ENCODE measurements at regions not wholly inside any gene's neighbourhood (a gene's known extent, or its start where the extent isn't known, plus 50 kb on each side); places are given as distances from the start of the nearest gene placed in this dataset.

GRCh38 chr5:52277101-52277500 lies 510.6 kb upstream of the ITGA1 start:
- TF ChIP-seq USF2 (IDR thresholded peaks at IDR 0.05; ENCODE audit: low read length) (no peak), CTCF (IDR thresholded peaks at IDR 0.05; ENCODE audit: control extremely low read depth in 1 of 3, insufficient read depth in 1 of 3, low read depth in 1 of 3, low read length in 3 of 3) (no peak), CEBPB (IDR thresholded peaks at IDR 0.05; ENCODE audit: low read depth, low read length) (no peak), POLR2AphosphoS5 (IDR thresholded peaks at IDR 0.05; ENCODE audit: low read depth, low read length) (no peak), RBBP5 (IDR thresholded peaks at IDR 0.05; ENCODE audit: borderline replicate concordance, low read depth, low read length) (no peak), KDM1A (IDR thresholded peaks at IDR 0.05; ENCODE audit: borderline replicate concordance, low read length) (no peak), FOSL1 (IDR thresholded peaks at IDR 0.05; ENCODE audit: insufficient read depth, low read depth, low read length) (no peak), TAF1 (IDR thresholded peaks at IDR 0.05; ENCODE audit: low read depth, low read length) (no peak), POLR2A (IDR thresholded peaks at IDR 0.05; ENCODE audit: control extremely low read depth in 1 of 2, low read depth in 2 of 2, low read length in 2 of 2) (no peak), EP300 (IDR thresholded peaks at IDR 0.05; ENCODE audit: borderline replicate concordance in 1 of 2, low read depth in 2 of 2, low read length in 2 of 2) (no peak), SIN3A (conservative IDR thresholded peaks at IDR 0.05 in 1 of 2, IDR thresholded peaks at IDR 0.05 in 1 of 2; ENCODE audit: low read depth in 1 of 2, low read length in 2 of 2) (no peak)

All from H1 (cell line).